ENCODE measurements at regions not wholly inside any gene's neighbourhood (a gene's known extent, or its start where the extent isn't known, plus 50 kb on each side); places are given as distances from the start of the nearest gene placed in this dataset.

- Histone ChIP-seq H3K27me3 (no peaks in the 10 kb centered on the region), H3K4me3 (no peak overlapping the region), H3K4me1 (peaks cover 3% of the 10 kb centered on the region), H3K27ac (no peak overlapping the region), H3K36me3 (no peaks in the 10 kb centered on the region), H3K9me3 (no peaks in the 10 kb centered on the region)
- TF ChIP-seq, protein P1, sequence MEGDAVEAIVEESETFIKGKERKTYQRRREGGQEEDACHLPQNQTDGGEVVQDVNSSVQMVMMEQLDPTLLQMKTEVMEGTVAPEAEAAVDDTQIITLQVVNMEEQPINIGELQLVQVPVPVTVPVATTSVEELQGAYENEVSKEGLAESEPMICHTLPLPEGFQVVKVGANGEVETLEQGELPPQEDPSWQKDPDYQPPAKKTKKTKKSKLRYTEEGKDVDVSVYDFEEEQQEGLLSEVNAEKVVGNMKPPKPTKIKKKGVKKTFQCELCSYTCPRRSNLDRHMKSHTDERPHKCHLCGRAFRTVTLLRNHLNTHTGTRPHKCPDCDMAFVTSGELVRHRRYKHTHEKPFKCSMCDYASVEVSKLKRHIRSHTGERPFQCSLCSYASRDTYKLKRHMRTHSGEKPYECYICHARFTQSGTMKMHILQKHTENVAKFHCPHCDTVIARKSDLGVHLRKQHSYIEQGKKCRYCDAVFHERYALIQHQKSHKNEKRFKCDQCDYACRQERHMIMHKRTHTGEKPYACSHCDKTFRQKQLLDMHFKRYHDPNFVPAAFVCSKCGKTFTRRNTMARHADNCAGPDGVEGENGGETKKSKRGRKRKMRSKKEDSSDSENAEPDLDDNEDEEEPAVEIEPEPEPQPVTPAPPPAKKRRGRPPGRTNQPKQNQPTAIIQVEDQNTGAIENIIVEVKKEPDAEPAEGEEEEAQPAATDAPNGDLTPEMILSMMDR (IDR thresholded peaks at IDR 0.05): no peak
- no peak for TF ChIP-seq POLR2AphosphoS5 (IDR thresholded peaks at IDR 0.05)
- no peak for TF ChIP-seq EP300 (IDR thresholded peaks at IDR 0.05)
- TF ChIP-seq POLR2A (IDR thresholded peaks at IDR 0.05): no peak
- DNase-seq (ENCODE audit: low spot score in 2 of 2): no peak
Observed at GRCh38 chr16:66095676-66096075, 270.8 kb upstream of the CDH5 start.

- H3K9me3 ChIP-seq: no peaks in the 10 kb centered on the region
- no peaks in the 10 kb centered on the region for H3K27me3 ChIP-seq
- H3K4me1 ChIP-seq: peaks cover 3% of the 10 kb centered on the region
- 91% methylated on average over 4 of the region's 4 CpGs for WGBS
- H3K4me3 ChIP-seq: no peak overlapping the region
- no peak for DNase-seq (ENCODE audit: low spot score in 2 of 2)
- no peaks in the 10 kb centered on the region for H3K36me3 ChIP-seq
- TF ChIP-seq, protein P1 (IDR thresholded peaks at IDR 0.05): no peak
- TF ChIP-seq POLR2AphosphoS5 (IDR thresholded peaks at IDR 0.05) (no peak), EP300 (IDR thresholded peaks at IDR 0.05) (no peak), POLR2A (IDR thresholded peaks at IDR 0.05) (no peak)
- no peak overlapping the region for H3K27ac ChIP-seq
Observed at GRCh38 chr16:66093191-66093590, 273.3 kb upstream of the CDH5 start.

GRCh38 chr16:66091471-66091891, 275.0 kb upstream of the CDH5 start:
- TF ChIP-seq EP300 (IDR thresholded peaks at IDR 0.05) (no peak), POLR2A (IDR thresholded peaks at IDR 0.05) (no peak), POLR2AphosphoS5 (IDR thresholded peaks at IDR 0.05) (no peak)
- TF ChIP-seq, protein P1 (IDR thresholded peaks at IDR 0.05): no peak
- DNase-seq (ENCODE audit: low spot score in 2 of 2): no peak
- H3K27me3 ChIP-seq: no peaks in the 10 kb centered on the region
- peaks cover 3% of the 10 kb centered on the region for H3K4me1 ChIP-seq
- no peaks in the 10 kb centered on the region for H3K36me3 ChIP-seq
- H3K27ac ChIP-seq: no peak overlapping the region
- H3K9me3 ChIP-seq: no peaks in the 10 kb centered on the region
- H3K4me3 ChIP-seq: no peak overlapping the region

- Histone ChIP-seq H3K9me3 (no peaks in the 10 kb centered on the region), H3K4me3 (no peak overlapping the region), H3K36me3 (no peaks in the 10 kb centered on the region), H3K27ac (no peak overlapping the region), H3K4me1 (peaks cover 6% of the 10 kb centered on the region), H3K27me3 (no peaks in the 10 kb centered on the region)
- TF ChIP-seq EP300 (IDR thresholded peaks at IDR 0.05): no peak
- TF ChIP-seq, protein P1 (IDR thresholded peaks at IDR 0.05): no peak
- no peak for TF ChIP-seq POLR2A (IDR thresholded peaks at IDR 0.05)
- TF ChIP-seq POLR2AphosphoS5 (IDR thresholded peaks at IDR 0.05): no peak
- DNase-seq (ENCODE audit: low spot score in 2 of 2): no peak
- WGBS: 92% methylated on average over 6 of the region's 6 CpGs
Observed at GRCh38 chr16:66088681-66089080, 277.8 kb upstream of the CDH5 start.

DNA sequence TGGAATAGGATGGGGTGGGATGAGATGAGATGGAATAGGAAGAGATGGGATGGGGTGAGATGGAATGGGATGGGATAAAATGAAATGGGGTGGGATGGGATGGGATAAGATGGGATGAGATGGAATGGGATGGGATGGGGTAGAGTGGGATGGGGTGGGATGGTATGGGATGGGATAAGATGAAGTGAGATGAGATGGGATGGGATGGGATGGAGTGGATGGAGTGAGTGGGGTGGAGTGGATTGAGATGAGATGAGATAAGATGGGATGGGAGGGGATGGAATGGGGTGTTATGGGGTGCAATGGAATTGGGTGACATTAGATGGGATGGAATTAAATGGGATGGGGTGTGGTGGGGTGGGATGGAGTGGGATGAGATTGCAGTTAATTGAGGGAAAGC, 279.2 kb upstream of the CDH5 start:
- Histone ChIP-seq H3K36me3 (no peaks in the 10 kb centered on the region), H3K9me3 (no peaks in the 10 kb centered on the region), H3K4me3 (no peak overlapping the region), H3K27ac (no peak overlapping the region), H3K27me3 (no peaks in the 10 kb centered on the region), H3K4me1 (peaks cover 6% of the 10 kb centered on the region)
- no peak for TF ChIP-seq EP300 (IDR thresholded peaks at IDR 0.05)
- TF ChIP-seq POLR2A (IDR thresholded peaks at IDR 0.05): no peak
- TF ChIP-seq, protein P1 (IDR thresholded peaks at IDR 0.05): no peak
- no peak for TF ChIP-seq POLR2AphosphoS5 (IDR thresholded peaks at IDR 0.05)
- no peak for DNase-seq (ENCODE audit: low spot score in 2 of 2)

Measured in suprapubic skin (tissue), 4 donors.